NOMO-1 (cell line): ENCODE measurements at regions not wholly inside any gene's neighbourhood (a gene's known extent, or its start where the extent isn't known, plus 50 kb on each side); places are given as distances from the start of the nearest gene placed in this dataset.

Source experiments
- DNase-seq, 2 experiments: peaks; one replicate each; lab custom pipeline; 2025; ENCODE audit not compliant: unreplicated experiment in 2 of 2; lab: John Stamatoyannopoulos, UW

DNA sequence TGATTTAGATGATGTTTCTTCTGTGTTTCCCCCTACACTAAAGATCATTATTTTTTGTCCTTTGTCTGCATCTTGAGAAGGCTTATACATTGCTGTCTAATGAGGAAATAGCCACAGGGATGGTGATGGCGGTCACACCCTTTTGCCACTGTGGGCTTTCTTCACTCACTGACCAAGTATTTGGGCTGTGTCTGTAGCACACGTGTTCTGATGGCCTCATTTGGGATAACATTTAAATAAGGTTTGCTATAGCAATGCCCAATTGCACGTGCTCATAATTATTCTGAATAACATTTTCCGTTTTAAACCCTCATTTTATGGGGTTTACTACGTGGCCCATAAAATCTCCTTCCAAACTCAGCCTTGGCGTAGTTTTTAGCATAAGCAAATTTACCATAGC is 230.3 kb upstream of the PRICKLE1 start:
- DNase-seq: no peak

DNA sequence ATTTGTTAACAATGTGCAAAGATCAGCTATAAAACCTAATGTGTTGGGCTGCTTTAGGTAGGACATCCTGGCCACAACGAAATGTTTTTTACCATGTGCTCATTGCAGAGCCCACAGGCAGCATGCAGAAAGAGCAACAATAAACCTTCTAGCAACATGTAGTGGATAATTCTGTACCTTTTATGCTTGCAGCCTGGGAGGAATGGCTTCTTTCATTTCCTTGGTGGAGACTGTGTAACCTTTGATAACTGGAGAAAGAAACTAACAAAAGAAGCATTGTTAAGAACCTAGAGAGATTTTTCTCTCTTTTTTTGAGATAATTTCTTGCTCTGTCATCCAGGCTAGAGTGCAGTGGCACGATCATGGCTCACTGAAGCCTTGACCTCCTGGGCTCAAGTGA is 225.5 kb upstream of the PRICKLE1 start:
- DNase-seq: no peak

DNA sequence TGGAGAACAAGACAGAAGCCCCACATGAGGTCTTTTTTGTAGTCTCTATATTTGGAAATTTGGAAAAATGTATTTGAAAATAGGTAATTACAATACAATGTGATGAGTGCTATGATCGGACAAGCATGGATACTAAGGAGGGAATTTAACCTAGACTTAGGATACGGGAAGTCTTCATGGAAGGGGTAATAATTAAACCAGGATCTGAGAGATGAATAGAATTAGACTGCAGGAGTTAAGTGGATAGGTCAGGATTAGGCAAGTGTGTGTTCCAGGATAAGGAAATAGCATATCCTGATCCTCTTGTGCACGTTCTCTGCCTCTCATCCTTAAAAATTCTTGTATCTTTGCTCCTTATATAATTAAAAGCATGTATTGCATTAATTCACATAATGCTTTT is 223.3 kb upstream of the PRICKLE1 start:
- DNase-seq: no peak

DNA sequence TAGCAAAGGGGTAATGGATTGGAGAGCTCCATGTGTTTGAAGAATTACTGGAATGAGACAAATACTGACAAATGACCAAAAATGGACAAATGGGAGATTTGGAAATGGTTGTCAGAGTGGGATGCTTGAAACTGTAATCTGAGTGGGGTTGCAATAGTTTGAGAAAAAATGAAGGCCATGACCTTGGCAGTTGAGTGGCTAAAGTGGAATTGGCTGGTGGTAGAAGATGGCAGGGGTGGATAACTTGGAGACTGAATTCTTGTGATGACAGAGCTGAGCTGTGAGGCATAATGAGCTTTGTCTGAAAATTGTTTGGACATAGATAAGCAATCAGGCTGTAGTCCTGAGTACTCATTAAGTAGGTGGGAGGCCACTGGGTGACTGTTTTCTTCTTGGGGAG is 222.5 kb upstream of the PRICKLE1 start:
- DNase-seq: no peak

DNA sequence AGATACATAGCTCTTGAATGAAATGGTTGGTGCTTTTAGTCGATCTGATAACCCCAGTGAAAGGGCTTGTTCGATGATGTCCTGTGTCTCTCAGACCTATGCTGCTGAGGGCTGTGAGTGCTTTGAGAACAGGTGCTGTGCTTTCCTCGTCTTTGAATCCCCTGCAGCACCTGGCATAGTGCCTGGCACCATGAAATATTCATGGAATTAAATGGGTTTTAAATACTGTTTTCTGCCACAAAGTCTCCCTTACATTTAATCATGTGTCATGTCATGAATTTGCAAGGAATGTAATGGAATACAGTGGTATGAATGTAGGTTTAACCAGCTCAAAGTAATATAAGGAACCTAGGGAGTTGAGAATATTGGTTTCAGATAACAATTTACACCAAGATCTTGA is 220.5 kb upstream of the PRICKLE1 start:
- DNase-seq: no peak

DNA sequence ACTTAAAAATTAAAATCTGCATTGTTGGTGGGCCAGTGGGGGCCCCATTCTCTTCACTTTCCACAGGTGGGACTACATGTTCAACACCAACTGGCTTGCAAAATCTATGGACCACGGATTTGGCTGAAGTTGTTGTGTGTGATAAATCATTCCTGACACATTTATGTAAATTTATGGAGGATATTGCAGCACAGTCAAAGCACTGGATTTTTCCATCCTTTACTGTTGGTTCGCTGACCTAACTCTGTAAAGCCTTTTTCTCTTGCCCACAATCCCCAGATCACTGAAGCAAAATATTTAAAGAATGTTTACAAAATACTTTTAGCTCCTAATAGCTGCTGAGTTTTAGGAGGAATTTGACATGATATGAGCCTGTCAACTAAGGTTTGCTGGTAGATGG is 219.7 kb upstream of the PRICKLE1 start:
- DNase-seq: no peak

DNA sequence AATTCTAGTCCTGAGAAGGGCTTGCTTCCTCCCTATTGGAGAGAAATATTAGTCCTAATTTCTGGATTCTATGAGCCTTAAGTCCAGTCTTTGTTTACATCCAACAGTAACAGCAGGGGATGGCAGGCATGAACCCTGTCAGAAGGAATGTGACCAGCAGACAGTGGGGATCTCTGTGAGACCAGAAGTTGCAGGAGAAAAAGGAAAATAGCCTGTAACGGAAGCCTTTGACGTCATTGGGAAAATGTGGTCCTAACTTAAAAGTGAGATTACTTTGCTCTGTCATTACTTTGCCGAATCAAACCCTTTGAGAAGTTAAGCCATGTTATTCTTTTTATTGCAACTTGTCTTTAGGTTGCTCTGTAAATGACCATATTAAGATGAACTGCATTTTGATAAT is 218.2 kb upstream of the PRICKLE1 start:
- DNase-seq: no peak

DNA sequence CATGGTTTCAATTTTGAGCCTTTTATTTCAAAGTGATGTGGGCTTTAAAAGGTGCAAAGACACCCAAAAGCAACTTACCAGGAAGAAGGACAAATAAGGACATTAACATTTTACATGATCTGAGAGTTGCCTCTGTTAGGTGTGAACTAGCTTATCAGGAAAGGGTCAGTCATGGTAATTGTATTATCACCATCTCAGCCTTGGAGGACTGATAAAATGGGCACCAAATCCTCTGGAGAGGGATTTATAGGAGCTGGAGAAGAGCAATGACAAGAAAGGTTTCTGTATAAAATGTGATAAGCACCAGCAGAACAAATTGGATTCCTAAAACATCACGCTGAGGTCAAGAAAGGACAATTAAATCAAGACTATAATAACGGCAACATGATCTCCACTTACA is 217.7 kb upstream of the PRICKLE1 start:
- DNase-seq: no peak

DNA sequence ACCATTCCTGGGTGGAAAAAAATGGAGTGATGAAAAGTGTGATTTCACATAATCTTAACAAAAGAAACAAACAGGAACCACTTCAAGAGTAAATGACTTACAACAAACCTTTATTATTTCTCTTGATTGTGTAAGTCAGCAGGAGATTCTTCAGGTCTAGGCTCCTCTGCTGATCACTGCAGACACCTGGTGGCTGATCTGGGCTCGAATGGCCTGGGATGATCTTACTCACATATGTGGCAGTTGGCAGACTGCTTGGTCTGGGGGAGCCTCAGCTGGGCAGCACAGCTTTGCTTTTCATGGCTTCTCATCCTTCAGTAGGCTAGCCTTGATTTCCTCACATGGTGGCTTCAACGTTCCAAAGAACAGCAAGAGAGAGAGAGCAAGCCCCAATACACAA is 215.4 kb upstream of the PRICKLE1 start:
- no peak for DNase-seq

DNA sequence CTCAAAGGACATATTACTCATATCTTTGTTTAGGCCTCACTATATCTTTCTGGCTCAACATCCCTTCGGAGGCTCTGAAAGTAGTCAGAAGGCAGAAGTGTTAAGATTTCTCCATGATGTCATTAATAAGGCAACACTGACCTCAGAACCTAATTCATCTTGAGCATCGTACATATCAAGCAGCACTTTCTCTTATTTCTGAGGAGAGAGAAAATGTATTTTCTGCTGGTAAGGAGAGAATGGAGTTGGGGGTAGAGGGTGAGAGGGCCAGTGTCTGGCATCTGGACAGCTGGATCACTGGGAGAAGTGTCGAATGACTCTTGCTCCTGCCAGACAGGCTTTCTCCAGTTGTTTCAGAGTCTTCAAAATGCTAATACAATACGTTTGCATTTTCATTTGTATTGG is 213.2 kb upstream of the PRICKLE1 start:
- no peak for DNase-seq

DNA sequence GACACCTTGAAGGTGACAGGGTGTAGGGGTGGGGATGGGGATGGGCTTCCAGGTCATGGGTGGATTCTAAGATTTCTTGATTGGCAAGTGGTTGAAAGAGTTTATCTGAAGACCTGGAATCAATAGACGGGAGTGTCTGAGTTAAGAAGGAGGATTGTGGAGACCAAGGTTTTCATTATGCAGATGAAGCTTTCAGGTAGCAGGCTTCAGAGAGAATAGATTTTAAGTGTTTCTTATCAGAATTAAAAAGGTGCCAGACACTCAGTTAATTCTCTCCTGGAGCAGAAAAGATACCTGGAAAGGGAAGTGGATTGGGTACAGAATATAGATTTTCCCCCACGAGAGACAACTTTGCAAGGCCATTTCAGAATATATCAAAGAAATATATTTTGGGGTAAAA is 211.7 kb upstream of the PRICKLE1 start:
- DNase-seq: no peak

DNA sequence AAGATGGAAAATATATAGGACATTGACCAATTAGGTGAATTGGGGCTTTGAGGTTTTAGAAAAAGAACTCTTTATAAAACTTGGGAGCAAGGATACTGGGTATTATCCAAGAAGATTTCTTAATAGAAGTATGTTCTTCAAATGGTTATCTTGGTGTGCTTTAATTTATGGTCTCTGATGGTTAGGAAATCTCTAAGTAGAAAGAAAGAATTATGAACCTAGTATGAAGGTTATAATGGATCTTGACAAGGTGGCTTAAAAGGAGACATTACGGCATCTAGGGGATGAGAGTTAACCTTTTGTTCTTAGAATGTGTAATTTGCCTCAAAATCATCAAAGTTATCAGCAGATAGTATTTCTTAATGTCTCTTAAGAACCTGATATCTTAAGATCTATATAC is 210.4 kb upstream of the PRICKLE1 start:
- DNase-seq: no peak

DNA sequence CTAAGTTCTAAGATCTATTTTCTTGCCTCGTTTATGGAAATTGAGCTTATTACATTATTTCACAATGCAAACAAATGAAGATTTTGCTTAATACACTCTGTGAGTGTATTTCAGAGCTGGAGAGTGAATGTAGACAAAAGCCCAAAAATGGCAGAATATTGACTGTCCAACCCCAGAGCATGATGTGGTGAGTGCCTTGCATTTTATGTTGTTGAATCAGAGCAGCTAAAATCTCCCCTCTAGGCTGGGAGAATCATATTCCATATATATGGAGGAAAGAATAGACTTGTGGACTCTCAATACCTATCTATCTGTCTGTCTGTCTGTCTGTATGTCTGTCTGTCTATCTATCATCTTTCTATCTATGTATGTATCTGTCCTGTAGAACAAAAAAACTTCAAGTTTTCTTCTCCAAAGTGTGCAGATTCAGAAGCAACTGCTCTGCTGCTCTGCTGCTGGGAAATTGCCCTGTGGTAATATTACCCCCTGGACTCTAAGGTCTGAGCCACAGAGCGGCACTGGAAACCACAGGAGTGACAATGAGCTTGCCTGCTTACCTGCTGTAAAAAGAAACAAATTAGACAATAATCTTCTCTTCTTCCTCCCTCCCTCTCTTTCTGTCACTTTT is 209.4 kb upstream of the PRICKLE1 start:
- DNase-seq: no peak

DNA sequence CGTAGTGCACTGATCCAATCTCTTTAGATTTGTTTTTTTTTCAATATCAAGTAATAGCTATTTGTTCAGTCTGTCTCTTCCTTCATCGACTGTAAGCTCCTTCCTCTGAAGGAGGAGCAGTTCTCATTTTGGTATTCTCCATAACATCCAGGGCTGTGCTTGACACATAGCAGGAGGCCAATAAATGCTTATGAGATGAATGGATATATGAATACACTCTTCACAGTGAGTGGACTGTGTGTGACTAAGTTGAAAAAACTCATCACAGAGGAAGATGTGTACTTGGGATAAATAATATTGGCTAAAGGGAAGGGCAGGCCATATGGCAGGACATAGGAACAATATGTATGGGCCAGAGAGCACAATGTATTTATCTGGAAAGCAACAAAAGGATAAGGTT is 205.3 kb upstream of the PRICKLE1 start:
- no peak for DNase-seq

DNA sequence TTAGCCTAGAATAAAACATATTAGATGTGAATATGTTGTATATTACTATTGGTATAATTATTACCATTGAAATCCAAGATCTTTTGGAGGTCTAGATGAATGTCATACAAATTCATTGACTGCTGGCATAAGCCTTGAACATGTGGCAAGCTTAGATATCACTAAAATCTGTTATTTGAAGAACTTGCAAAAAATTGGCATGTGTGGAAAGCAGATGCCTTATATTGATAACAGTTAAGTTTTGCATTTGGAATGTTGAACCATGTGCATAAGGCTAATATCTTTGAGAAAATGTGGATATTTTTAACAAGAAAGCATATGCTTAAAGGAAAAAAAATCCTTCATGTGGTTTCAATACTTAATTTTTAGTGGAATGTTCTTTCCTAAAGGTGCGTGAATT is 203.6 kb upstream of the PRICKLE1 start:
- DNase-seq: no peak

DNA sequence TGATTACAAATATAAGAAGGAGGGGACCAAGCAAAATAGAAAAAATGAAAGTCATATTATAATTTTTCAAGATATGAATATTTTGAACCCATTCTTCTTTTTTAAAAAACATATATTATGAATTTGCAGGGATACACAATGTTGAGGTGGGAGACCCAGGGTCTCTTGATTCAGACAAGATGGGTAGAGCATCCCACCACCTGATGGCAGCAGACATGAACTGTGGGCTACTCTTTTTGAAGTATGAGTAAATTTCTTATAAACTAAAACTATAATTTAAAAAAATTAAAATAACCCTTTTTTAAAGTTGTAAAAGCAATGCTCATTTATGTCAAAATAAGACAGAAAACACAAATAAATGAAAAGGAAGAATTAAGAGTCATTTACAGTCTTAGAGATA is 202.7 kb upstream of the PRICKLE1 start:
- DNase-seq: no peak

DNA sequence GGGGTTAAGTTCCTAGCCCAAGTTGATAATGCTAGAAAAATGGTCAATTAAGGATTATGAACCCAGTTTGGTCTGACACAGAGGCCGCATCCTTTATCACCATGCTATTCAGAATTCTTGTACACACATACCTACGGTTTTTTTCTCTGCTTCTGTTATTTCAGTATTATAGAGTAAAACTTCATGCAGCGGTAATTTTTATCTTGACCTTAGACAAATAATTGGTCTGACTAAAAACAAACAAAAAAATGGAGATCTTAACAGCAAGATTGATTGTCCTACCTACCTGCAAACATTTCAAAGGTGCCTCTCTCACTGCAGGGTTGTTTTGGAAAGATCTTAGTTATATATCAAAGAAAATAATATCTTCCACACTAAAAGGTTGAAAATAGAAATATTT is 201.9 kb upstream of the PRICKLE1 start:
- DNase-seq: no peak

DNA sequence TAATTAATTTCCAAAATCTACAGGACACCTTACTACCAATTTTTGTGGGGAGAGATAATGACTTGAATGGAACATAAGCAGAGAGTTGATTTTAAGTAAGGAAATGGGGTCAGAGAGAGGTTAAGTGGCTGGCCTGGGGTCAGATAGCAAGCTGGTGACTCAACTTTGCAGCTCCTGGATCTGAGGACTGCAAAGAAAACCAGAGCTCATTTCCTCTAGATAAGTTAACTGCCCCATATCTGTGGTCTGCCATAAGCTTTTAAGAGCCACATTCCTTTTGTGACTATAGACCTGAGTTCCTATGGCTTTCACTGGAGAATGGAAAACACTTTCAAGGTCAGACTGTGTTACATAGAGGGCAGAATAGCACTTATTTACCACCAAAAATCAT is 201.2 kb upstream of the PRICKLE1 start:
- no peak for DNase-seq

DNA sequence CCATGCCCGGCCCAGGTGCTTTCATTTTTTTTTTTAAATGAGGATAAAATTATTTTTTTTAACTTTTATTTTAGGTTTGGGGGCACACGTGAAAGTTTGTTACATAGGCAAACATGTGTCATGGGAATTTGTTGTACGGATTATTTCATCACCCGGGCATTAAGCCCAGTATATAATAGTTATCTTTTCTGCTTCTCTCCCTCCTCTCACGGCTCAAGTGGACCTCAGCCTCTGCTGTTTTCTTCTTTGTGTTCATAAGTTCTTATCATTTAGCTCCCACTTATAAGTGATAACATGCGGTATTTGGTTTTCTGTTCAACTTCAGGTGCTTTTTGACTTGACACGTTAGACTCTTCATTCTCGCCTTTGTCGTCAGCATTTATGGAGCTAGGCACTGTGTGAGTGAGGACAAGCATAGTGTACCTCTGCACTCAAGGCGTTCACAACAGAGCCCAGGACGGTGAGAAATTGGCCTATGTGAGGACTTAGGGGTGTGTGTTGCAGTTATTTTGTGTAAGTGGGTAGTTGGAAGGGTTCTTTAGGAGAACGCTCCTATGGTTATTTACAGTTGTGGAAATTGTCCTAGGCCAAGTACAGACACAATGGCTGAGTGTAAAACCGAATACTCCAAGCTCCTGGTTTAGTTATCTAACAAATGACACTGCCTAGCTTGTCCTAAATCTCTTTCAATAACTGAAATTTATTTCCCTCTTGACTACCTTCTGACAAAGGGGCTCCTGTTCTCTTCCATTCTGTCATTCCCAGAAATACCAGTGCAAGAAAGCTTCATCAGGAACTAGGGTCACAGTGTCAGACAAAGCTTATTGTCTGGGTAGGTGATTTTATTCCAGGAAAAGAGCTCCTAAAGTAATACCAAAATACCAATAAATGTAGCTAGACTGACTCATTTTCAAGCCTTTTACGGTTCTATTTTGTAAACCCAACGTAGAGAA is 200.5 kb upstream of the PRICKLE1 start:
- no peak for DNase-seq

DNA sequence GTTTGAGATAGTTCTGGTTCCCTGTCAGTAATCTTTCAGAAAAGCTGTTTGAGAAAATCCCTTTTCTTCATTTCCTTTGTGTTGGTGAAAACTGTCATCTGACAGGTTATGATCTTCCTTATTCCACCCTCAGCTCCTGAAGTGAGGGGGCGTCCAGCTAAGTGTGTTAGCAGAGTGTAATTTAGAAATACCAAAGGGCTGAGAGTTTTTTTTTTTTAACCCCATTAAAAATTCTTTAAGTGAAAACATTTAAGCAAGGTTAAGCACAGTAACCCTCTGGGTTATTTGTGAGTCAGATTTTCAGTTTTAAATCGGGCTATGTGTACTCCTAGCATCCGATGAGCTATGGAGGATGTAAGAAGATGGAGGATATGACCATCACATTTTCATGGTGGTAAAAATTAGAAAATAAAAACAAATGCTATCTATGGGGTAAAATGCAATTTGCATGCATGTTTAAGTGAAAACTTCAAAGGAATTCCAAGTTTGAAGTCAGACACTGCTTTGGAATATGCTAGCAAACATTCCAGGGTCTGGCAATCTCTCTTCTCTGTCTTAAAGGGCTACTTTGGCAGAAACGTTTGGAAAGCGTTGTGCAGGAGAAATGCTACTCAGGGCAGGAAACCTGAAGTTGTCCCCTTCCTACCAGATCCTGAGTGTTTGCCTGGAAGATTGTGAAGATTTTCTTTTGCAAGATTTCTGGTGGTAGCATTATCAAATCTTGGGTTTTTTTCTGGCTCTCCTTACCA is 197.0 kb upstream of the PRICKLE1 start:
- no peak for DNase-seq

DNA sequence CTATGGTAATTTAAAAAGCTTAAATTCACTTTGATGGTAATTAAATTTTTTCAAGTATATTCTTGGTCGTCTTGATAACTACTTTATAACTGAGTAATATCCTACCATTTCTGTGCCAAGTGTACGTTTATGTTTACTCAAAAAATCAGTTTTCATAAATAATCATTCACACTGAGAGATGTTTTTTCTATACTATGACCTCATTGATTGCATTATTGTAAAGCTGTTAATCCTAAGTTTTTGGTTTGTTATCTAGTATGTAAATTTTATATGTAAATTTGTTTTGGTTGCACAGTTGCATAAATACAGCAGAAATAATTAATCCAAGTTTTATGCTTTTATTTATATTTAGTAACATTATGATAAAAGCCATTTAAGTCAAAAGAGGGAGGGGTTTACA is 196.4 kb upstream of the PRICKLE1 start:
- DNase-seq: no peak

DNA sequence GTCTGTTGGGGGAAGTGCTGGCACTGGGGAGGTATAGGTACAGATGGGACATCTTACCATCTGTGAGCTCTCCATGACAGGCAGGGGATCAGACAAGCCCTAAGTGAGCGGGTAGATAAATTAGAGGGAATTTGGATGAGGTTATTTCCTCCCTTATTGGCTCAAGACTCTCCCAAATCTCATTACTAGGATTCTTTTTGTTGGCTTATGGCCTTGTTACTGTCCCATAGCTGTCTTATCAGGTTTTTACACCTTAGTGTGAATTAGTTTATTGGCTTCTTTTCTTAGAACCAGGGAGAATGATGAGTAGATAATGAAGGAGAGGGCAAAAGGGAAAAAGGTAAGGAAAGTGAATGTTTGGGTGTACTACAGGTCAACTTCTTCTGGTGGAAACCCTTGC is 191.1 kb upstream of the PRICKLE1 start:
- no peak for DNase-seq
